A673 (cell line): ENCODE measurements at regions not wholly inside any gene's neighbourhood (a gene's known extent, or its start where the extent isn't known, plus 50 kb on each side); places are given as distances from the start of the nearest gene placed in this dataset.
"Not testable (repeated sequence)": the region's sequence is repeated elsewhere in the genome, so short reads cannot be mapped to it uniquely, and the experiment has no call there.

ENCODE experiments used
- EZH2 ChIP-seq: fragments of 200-600 bp; sonication (generic); IDR thresholded peaks from 2 replicates; pipeline ENCODE4 v1.6.1; 2017; ENCODE audit warnings: borderline replicate concordance, low read depth, mild to moderate bottlenecking, mixed read lengths, antibody characterized with exemption, low read length; ENCODE audit not compliant: poor library complexity, severe bottlenecking
- TF ChIP-seq, protein P1 (sequence below): fragments of 300-800, 200-600 bp; sonication (generic); conservative IDR thresholded peaks from 2 replicates; pipeline ENCODE4 v1.5.1; 2017; ENCODE audit warnings: low read depth, mild to moderate bottlenecking, antibody characterized with exemption, low read length, moderate library complexity, mixed read lengths

DNA sequence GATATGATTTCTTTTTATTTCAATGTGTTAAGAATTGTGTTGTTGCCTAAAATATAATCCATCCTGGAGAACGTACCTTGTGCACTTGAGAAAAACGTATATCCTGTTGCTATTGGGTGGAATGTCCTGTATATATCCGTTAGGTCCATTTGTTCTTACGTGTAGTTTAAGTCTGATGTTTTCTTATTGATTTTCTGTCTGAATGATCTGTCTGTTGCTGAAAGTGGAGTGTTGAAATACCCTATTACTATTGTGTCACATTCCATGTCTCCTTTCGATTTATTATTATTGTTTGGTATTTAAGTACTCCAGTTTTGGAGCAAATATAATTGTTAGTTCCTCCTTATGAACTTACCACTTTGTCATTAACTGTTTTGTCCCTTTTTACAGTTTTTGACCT is 270.6 kb downstream of the UBE2NL start:
- TF ChIP-seq, protein P1, sequence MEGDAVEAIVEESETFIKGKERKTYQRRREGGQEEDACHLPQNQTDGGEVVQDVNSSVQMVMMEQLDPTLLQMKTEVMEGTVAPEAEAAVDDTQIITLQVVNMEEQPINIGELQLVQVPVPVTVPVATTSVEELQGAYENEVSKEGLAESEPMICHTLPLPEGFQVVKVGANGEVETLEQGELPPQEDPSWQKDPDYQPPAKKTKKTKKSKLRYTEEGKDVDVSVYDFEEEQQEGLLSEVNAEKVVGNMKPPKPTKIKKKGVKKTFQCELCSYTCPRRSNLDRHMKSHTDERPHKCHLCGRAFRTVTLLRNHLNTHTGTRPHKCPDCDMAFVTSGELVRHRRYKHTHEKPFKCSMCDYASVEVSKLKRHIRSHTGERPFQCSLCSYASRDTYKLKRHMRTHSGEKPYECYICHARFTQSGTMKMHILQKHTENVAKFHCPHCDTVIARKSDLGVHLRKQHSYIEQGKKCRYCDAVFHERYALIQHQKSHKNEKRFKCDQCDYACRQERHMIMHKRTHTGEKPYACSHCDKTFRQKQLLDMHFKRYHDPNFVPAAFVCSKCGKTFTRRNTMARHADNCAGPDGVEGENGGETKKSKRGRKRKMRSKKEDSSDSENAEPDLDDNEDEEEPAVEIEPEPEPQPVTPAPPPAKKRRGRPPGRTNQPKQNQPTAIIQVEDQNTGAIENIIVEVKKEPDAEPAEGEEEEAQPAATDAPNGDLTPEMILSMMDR = not testable (repeated sequence)
- TF ChIP-seq EZH2 = not testable (repeated sequence)
